Astrocyte (in vitro differentiated cells and primary cell): ENCODE measurements at regions not wholly inside any gene's neighbourhood (a gene's known extent, or its start where the extent isn't known, plus 50 kb on each side); places are given as distances from the start of the nearest gene placed in this dataset.

Experiments used
- DNase-seq: peaks from one replicate; pipeline ENCODE4 v3.0.0-alpha.2; 2010; ENCODE audit warnings: low read depth
- FAIRE-seq: peaks from 2 replicates; lab custom pipeline; 2011; peaks lifted over from hg19 to GRCh38; lab: Jason Lieb, UNC
- H2AFZ ChIP-seq: 2 replicates; pipeline ENCODE4 v1.6.0; 2012; ENCODE audit warnings: low read depth, low read length, inconsistent platforms
- H3K27ac ChIP-seq: 2 replicates; pipeline ENCODE4 v1.5.1; 2011; ENCODE audit warnings: low read depth, low read length, inconsistent platforms
- H3K27me3 ChIP-seq: 2 replicates; pipeline ENCODE4 v1.6.0; 2011; ENCODE audit warnings: low read length, inconsistent platforms; ENCODE audit not compliant: insufficient read depth
- H3K36me3 ChIP-seq: 2 replicates; pipeline ENCODE4 v1.5.1; 2011; ENCODE audit warnings: low read length, inconsistent platforms; ENCODE audit not compliant: insufficient read depth
- H3K4me1 ChIP-seq: 2 replicates; pipeline ENCODE4 v1.5.1; 2011; ENCODE audit warnings: low read length, inconsistent platforms; ENCODE audit not compliant: insufficient read depth
- H3K4me2 ChIP-seq: 2 replicates; pipeline ENCODE4 v1.6.0; 2012; ENCODE audit warnings: low read length, inconsistent platforms
- H3K4me3 ChIP-seq: 2 replicates; pipeline ENCODE4 v1.5.1; 2011; ENCODE audit warnings: low read depth, mild to moderate bottlenecking, low read length, inconsistent platforms; ENCODE audit not compliant: insufficient read depth
- H3K79me2 ChIP-seq: 2 replicates; pipeline ENCODE4 v1.6.0; 2012; ENCODE audit warnings: mild to moderate bottlenecking, low read length, inconsistent platforms; ENCODE audit not compliant: insufficient read depth
- H3K9ac ChIP-seq: 2 replicates; pipeline ENCODE4 v1.6.0; 2012; ENCODE audit warnings: mild to moderate bottlenecking, low read length, inconsistent platforms
- H3K9me3 ChIP-seq: 2 replicates; pipeline ENCODE4 v1.5.1; 2012; ENCODE audit warnings: low read depth, mild to moderate bottlenecking, low read length, inconsistent platforms; ENCODE audit not compliant: insufficient read depth
- H4K20me1 ChIP-seq: 2 replicates; pipeline ENCODE4 v1.6.0; 2012; ENCODE audit warnings: low read length, inconsistent platforms; ENCODE audit not compliant: insufficient read depth
- H3K27ac Mint-ChIP-seq: one replicate; pipeline ENCODE4 v1.8.0; 2021; ENCODE audit warnings: mild to moderate bottlenecking, mixed read lengths; ENCODE audit not compliant: unreplicated experiment
- H3K27me3 Mint-ChIP-seq: one replicate; pipeline ENCODE4 v1.8.0; 2021; ENCODE audit warnings: low read depth, mixed read lengths; ENCODE audit not compliant: unreplicated experiment
- H3K36me3 Mint-ChIP-seq: one replicate; pipeline ENCODE4 v1.8.0; 2021; ENCODE audit warnings: low read depth, mixed read lengths; ENCODE audit not compliant: unreplicated experiment
- H3K4me1 Mint-ChIP-seq: one replicate; pipeline ENCODE4 v1.8.0; 2021; ENCODE audit warnings: low read depth, mixed read lengths; ENCODE audit not compliant: unreplicated experiment
- H3K4me3 Mint-ChIP-seq: one replicate; pipeline ENCODE4 v1.8.0; 2021; ENCODE audit warnings: mild to moderate bottlenecking, moderate library complexity, mixed read lengths; ENCODE audit not compliant: unreplicated experiment
- H3K9me3 Mint-ChIP-seq: one replicate; pipeline ENCODE4 v1.8.0; 2021; ENCODE audit warnings: mild to moderate bottlenecking, mixed read lengths; ENCODE audit not compliant: unreplicated experiment
- EZH2 ChIP-seq: IDR thresholded peaks from 2 replicates; pipeline ENCODE4 v1.6.1; 2012; ENCODE audit warnings: mild to moderate bottlenecking, low read length, inconsistent platforms; ENCODE audit not compliant: insufficient read depth
- TF ChIP-seq, protein P1 (sequence below): IDR thresholded peaks from 2 replicates; pipeline ENCODE4 v1.5.1; 2011; ENCODE audit warnings: low read depth, mild to moderate bottlenecking, inconsistent platforms, low read length, moderate library complexity; ENCODE audit not compliant: insufficient read depth

DNA sequence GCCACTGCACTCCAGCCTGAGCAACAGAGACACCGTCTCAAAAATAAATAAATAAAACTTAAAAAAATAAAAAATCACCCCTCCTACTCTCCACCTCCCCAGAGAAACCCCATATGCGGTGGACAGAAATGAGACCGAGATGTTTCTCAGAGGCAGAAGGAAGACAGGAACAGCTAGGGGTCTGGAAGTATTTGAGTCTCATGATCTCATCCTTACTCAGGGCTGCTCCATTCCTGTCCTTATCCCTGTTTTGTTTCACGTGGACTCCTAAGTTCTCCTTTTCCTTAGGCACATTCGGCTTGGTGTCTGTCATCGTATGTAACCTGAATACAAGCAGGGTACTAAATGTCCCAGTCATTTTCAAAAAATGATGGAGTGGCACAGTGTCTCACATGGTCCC is 76.1 kb downstream of the C9orf50 start:
- no peaks in the 10 kb centered on the region for H3K36me3 ChIP-seq
- DNase-seq = peak; percentile 56
- no peak overlapping the region for H3K4me3 ChIP-seq
- H3K4me1 Mint-ChIP-seq = peaks cover 10% of the 10 kb centered on the region
- no peak overlapping the region for H3K4me3 Mint-ChIP-seq
- no peaks in the 10 kb centered on the region for H3K36me3 Mint-ChIP-seq
- no peaks in the 10 kb centered on the region for H3K27me3 ChIP-seq
- H3K4me2 ChIP-seq = peak overlapping the region; percentile 44
- H3K9ac ChIP-seq = peak overlapping the region; percentile 53
- no peak overlapping the region for H2AFZ ChIP-seq
- no peaks in the 10 kb centered on the region for H3K79me2 ChIP-seq
- no peaks in the 10 kb centered on the region for H3K27me3 Mint-ChIP-seq
- H3K27ac ChIP-seq = no peak overlapping the region
- no peak for TF ChIP-seq EZH2
- TF ChIP-seq, protein P1, sequence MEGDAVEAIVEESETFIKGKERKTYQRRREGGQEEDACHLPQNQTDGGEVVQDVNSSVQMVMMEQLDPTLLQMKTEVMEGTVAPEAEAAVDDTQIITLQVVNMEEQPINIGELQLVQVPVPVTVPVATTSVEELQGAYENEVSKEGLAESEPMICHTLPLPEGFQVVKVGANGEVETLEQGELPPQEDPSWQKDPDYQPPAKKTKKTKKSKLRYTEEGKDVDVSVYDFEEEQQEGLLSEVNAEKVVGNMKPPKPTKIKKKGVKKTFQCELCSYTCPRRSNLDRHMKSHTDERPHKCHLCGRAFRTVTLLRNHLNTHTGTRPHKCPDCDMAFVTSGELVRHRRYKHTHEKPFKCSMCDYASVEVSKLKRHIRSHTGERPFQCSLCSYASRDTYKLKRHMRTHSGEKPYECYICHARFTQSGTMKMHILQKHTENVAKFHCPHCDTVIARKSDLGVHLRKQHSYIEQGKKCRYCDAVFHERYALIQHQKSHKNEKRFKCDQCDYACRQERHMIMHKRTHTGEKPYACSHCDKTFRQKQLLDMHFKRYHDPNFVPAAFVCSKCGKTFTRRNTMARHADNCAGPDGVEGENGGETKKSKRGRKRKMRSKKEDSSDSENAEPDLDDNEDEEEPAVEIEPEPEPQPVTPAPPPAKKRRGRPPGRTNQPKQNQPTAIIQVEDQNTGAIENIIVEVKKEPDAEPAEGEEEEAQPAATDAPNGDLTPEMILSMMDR = no peak
- FAIRE-seq = peak; percentile 81
- peaks cover 2% of the 10 kb centered on the region for H3K9me3 Mint-ChIP-seq
- no peaks in the 10 kb centered on the region for H4K20me1 ChIP-seq
- no peak overlapping the region for H3K27ac Mint-ChIP-seq
- no peaks in the 10 kb centered on the region for H3K9me3 ChIP-seq
- peaks cover 7% of the 10 kb centered on the region for H3K4me1 ChIP-seq

GRCh38 chr9:129542741-129543140 is 78.2 kb downstream of the C9orf50 start:
- Histone ChIP-seq H3K9me3 (peaks cover 3% of the 10 kb centered on the region), H3K4me2 (no peak overlapping the region), H3K9ac (no peak overlapping the region), H3K4me1 (peaks cover 7% of the 10 kb centered on the region), H3K79me2 (no peaks in the 10 kb centered on the region), H2AFZ (no peak overlapping the region), H3K27me3 (no peaks in the 10 kb centered on the region), H3K36me3 (no peaks in the 10 kb centered on the region), H4K20me1 (no peaks in the 10 kb centered on the region), H3K27ac (no peak overlapping the region), H3K4me3 (no peak overlapping the region)
- no peak for DNase-seq
- H3K4me3 Mint-ChIP-seq = no peak overlapping the region
- H3K4me1 Mint-ChIP-seq = peaks cover 7% of the 10 kb centered on the region
- no peak overlapping the region for H3K27ac Mint-ChIP-seq
- no peak for FAIRE-seq
- H3K36me3 Mint-ChIP-seq = no peaks in the 10 kb centered on the region
- no peaks in the 10 kb centered on the region for H3K27me3 Mint-ChIP-seq
- peaks cover 12% of the 10 kb centered on the region for H3K9me3 Mint-ChIP-seq
- no peak for TF ChIP-seq EZH2
- TF ChIP-seq, protein P1 = no peak

GRCh38 chr9:129541270-129541669 is 79.6 kb downstream of the C9orf50 start:
- H3K27ac Mint-ChIP-seq = no peak overlapping the region
- H3K9ac ChIP-seq = no peak overlapping the region

More at GRCh38 chr9:129541270-129541669, 79.6 kb downstream of the C9orf50 start:
- H3K4me3 ChIP-seq = no peak overlapping the region
- peaks cover 3% of the 10 kb centered on the region for H3K9me3 ChIP-seq
- FAIRE-seq = no peak
- Mint-ChIP-seq H3K4me1 (peaks cover 7% of the 10 kb centered on the region), H3K9me3 (peaks cover 12% of the 10 kb centered on the region), H3K36me3 (peaks cover under 1% of the 10 kb centered on the region), H3K27me3 (no peaks in the 10 kb centered on the region), H3K4me3 (no peak overlapping the region)
- H3K79me2 ChIP-seq = no peaks in the 10 kb centered on the region
- no peak for TF ChIP-seq EZH2
- TF ChIP-seq, protein P1 = no peak
- no peak overlapping the region for H3K27ac ChIP-seq
- no peaks in the 10 kb centered on the region for H3K27me3 ChIP-seq
- no peak overlapping the region for H2AFZ ChIP-seq
- no peak overlapping the region for H3K4me2 ChIP-seq
- H4K20me1 ChIP-seq = no peaks in the 10 kb centered on the region
- no peak for DNase-seq
- no peaks in the 10 kb centered on the region for H3K36me3 ChIP-seq
- peaks cover 7% of the 10 kb centered on the region for H3K4me1 ChIP-seq
